GM23338 (cell line): ENCODE measurements at regions not wholly inside any gene's neighbourhood (a gene's known extent, or its start where the extent isn't known, plus 50 kb on each side); places are given as distances from the start of the nearest gene placed in this dataset.
"Not testable (repeated sequence)": the region's sequence is repeated elsewhere in the genome, so short reads cannot be mapped to it uniquely, and the experiment has no call there.

Experiments
- ATAC-seq: fragments of 200-7000 bp; cut with Tn5 transposase; 3 replicates; pipeline ENCODE4 v1.9.1; 2020
- DNase-seq: peaks from one replicate; pipeline ENCODE4 v3.0.0-alpha.2; 2015; ENCODE audit warnings: low spot score
- H2AFZ ChIP-seq: fragments of 200-600 bp; sonication (generic); 2 replicates; pipeline ENCODE4 v1.8.0; 2016; ENCODE audit warnings: antibody characterized with exemption, mild to moderate bottlenecking, moderate library complexity
- H3F3A ChIP-seq: fragments of 200-600 bp; sonication (generic); replicated peaks from 2 replicates; pipeline ENCODE4 v1.8.0; 2017; ENCODE audit warnings: antibody characterized with exemption, mixed run types, low read depth
- H3K27ac ChIP-seq: fragments of 200-600 bp; sonication (generic); 2 replicates; pipeline ENCODE4 v1.6.1; 2016; ENCODE audit warnings: low read depth
- H3K27me3 ChIP-seq: fragments of 200-600 bp; sonication (generic); 2 replicates; pipeline ENCODE4 v1.8.0; 2016; ENCODE audit warnings: mild to moderate bottlenecking, mixed run types, moderate library complexity; ENCODE audit not compliant: insufficient read depth
- H3K36me3 ChIP-seq: fragments of 200-600 bp; sonication (generic); 2 replicates; pipeline ENCODE4 v1.8.0; 2016; ENCODE audit warnings: mild to moderate bottlenecking; ENCODE audit not compliant: insufficient read depth
- H3K4me1 ChIP-seq: fragments of 200-600 bp; sonication (generic); 2 replicates; pipeline ENCODE4 v1.8.0; 2016; ENCODE audit warnings: mild to moderate bottlenecking, moderate library complexity; ENCODE audit not compliant: insufficient read depth
- H3K4me2 ChIP-seq: fragments of 200-600 bp; sonication (generic); 2 replicates; pipeline ENCODE4 v1.7.1; 2017; ENCODE audit warnings: mixed run types
- H3K4me3 ChIP-seq: fragments of 200-600 bp; sonication (generic); 2 replicates; pipeline ENCODE4 v1.6.1; 2016; ENCODE audit warnings: mixed run types
- H3K79me2 ChIP-seq: fragments of 200-600 bp; sonication (generic); replicated peaks from 2 replicates; pipeline ENCODE4 v1.8.0; 2017; ENCODE audit warnings: mild to moderate bottlenecking; ENCODE audit not compliant: insufficient read depth
- H3K9me2 ChIP-seq: fragments of 200-600 bp; sonication (generic); 2 replicates; pipeline ENCODE4 v1.8.0; 2017; ENCODE audit not compliant: insufficient read depth
- H4K20me1 ChIP-seq: fragments of 200-600 bp; sonication (generic); replicated peaks from 2 replicates; pipeline ENCODE4 v1.8.0; 2017; ENCODE audit warnings: mild to moderate bottlenecking; ENCODE audit not compliant: insufficient read depth
- H3K27ac Mint-ChIP-seq: 2 replicates; pipeline ENCODE4 v1.8.0; 2020; ENCODE audit warnings: inconsistent platforms, mild to moderate bottlenecking, moderate library complexity, mixed read lengths
- H3K27me3 Mint-ChIP-seq: 3 replicates; pipeline ENCODE4 v1.8.0; 2022; ENCODE audit warnings: low read depth, mild to moderate bottlenecking, moderate library complexity, mixed read lengths, inconsistent platforms; ENCODE audit not compliant: insufficient read depth, poor library complexity
- H3K36me3 Mint-ChIP-seq: 3 replicates; pipeline ENCODE4 v1.8.0; 2021; ENCODE audit warnings: low read depth, mild to moderate bottlenecking, inconsistent platforms, moderate library complexity, mixed read lengths
- H3K4me1 Mint-ChIP-seq: 3 replicates; pipeline ENCODE4 v1.8.0; 2020; ENCODE audit warnings: mild to moderate bottlenecking, inconsistent platforms, mixed read lengths
- H3K4me3 Mint-ChIP-seq: 3 replicates; pipeline ENCODE4 v1.8.0; 2021; ENCODE audit warnings: moderate library complexity, mild to moderate bottlenecking, inconsistent platforms, mixed read lengths
- H3K9me3 Mint-ChIP-seq: 3 replicates; pipeline ENCODE4 v1.8.0; 2020; ENCODE audit warnings: moderate library complexity, mild to moderate bottlenecking, inconsistent platforms, mixed read lengths
- CREB1 ChIP-seq: fragments of 250-450 bp; sonication (Bioruptor Pico); IDR thresholded peaks from 2 replicates; pipeline ENCODE4 v1.5.0; 2020; ENCODE audit warnings: low read depth, mild to moderate bottlenecking, moderate library complexity
- EZH2phosphoT487 ChIP-seq: fragments of 200-600 bp; sonication (generic); IDR thresholded peaks from one replicate; pipeline ENCODE4 v1.8.1; 2018; ENCODE audit warnings: antibody characterized with exemption; ENCODE audit not compliant: unreplicated experiment
- NANOG ChIP-seq: IDR thresholded peaks from 2 replicates; pipeline ENCODE4 v1.6.1; 2016; ENCODE audit warnings: antibody characterized with exemption, borderline replicate concordance
- POLR2AphosphoS5 ChIP-seq: IDR thresholded peaks from 2 replicates; pipeline ENCODE4 v1.6.1; 2016; ENCODE audit warnings: antibody characterized with exemption, low read depth
- ZNF114 ChIP-seq: fragments of 250-450 bp; sonication (Bioruptor Pico); IDR thresholded peaks from 2 replicates; pipeline ENCODE4 v1.5.0; 2020; ENCODE audit warnings: mild to moderate bottlenecking, moderate library complexity
- TF ChIP-seq, protein P1 (sequence below): fragments of 250-450 bp; sonication (Bioruptor Pico); IDR thresholded peaks from 2 replicates; pipeline ENCODE4 v1.5.0; 2020; ENCODE audit warnings: mild to moderate bottlenecking, moderate library complexity

DNA sequence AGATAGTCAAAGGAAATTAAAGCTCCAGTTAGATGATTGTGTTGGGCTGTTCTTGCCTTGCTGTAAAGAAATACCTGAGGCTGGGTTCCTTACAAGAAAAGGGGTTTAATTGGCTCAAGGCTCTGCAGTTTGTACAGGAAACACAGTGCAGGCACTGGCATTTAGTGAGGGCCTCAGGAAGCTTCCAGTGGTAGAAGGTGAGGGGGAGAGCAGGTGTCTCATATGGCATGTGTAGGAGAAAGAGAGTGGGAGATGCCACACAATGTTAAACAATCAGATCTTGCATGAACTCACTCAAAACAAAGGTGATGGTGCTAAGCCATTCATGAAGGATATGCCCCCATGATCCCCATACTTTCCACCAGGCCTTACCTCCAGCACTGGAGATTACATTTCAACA is 493.5 kb upstream of the IMPG1 start (continued):
- TF ChIP-seq, protein P1, sequence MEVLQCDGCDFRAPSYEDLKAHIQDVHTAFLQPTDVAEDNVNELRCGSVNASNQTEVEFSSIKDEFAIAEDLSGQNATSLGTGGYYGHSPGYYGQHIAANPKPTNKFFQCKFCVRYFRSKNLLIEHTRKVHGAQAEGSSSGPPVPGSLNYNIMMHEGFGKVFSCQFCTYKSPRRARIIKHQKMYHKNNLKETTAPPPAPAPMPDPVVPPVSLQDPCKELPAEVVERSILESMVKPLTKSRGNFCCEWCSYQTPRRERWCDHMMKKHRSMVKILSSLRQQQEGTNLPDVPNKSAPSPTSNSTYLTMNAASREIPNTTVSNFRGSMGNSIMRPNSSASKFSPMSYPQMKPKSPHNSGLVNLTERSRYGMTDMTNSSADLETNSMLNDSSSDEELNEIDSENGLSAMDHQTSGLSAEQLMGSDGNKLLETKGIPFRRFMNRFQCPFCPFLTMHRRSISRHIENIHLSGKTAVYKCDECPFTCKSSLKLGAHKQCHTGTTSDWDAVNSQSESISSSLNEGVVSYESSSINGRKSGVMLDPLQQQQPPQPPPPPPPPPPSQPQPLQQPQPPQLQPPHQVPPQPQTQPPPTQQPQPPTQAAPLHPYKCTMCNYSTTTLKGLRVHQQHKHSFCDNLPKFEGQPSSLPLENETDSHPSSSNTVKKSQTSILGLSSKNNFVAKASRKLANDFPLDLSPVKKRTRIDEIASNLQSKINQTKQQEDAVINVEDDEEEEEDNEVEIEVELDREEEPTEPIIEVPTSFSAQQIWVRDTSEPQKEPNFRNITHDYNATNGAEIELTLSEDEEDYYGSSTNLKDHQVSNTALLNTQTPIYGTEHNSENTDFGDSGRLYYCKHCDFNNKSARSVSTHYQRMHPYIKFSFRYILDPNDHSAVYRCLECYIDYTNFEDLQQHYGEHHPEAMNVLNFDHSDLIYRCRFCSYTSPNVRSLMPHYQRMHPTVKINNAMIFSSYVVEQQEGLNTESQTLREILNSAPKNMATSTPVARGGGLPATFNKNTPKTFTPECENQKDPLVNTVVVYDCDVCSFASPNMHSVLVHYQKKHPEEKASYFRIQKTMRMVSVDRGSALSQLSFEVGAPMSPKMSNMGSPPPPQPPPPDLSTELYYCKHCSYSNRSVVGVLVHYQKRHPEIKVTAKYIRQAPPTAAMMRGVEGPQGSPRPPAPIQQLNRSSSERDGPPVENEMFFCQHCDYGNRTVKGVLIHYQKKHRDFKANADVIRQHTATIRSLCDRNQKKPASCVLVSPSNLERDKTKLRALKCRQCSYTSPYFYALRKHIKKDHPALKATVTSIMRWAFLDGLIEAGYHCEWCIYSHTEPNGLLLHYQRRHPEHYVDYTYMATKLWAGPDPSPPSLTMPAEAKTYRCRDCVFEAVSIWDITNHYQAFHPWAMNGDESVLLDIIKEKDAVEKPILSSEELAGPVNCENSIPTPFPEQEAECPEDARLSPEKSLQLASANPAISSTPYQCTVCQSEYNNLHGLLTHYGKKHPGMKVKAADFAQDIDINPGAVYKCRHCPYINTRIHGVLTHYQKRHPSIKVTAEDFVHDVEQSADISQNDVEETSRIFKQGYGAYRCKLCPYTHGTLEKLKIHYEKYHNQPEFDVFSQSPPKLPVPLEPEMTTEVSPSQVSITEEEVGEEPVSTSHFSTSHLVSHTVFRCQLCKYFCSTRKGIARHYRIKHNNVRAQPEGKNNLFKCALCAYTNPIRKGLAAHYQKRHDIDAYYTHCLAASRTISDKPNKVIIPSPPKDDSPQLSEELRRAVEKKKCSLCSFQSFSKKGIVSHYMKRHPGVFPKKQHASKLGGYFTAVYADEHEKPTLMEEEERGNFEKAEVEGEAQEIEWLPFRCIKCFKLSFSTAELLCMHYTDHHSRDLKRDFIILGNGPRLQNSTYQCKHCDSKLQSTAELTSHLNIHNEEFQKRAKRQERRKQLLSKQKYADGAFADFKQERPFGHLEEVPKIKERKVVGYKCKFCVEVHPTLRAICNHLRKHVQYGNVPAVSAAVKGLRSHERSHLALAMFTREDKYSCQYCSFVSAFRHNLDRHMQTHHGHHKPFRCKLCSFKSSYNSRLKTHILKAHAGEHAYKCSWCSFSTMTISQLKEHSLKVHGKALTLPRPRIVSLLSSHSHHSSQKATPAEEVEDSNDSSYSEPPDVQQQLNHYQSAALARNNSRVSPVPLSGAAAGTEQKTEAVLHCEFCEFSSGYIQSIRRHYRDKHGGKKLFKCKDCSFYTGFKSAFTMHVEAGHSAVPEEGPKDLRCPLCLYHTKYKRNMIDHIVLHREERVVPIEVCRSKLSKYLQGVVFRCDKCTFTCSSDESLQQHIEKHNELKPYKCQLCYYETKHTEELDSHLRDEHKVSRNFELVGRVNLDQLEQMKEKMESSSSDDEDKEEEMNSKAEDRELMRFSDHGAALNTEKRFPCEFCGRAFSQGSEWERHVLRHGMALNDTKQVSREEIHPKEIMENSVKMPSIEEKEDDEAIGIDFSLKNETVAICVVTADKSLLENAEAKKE = no peak
- TF ChIP-seq CREB1 (CRISPR knock-in tag) (no peak), EZH2phosphoT487 (no peak)

DNA sequence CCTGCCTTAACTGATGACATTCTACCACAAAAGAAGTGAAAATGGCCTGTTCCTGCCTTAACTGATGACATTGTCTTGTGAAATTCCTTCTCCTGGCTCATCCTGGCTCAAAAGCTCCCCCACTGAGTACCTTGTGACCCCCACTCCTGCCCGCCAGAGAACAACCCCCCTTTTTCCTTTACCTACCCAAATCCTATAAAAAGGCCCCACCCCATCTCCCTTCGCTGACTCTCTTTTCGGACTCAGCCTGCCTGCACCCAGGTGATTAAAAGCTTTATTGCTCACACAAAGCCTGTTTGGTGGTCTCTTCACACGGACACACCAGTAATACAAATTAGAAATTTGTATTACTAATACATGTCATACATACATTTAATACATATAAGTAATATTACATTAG is 489.9 kb upstream of the IMPG1 start:
- not testable (repeated sequence) for DNase-seq, H3K9me2 ChIP-seq, H2AFZ ChIP-seq, H4K20me1 ChIP-seq, H3K36me3 ChIP-seq, H3K27me3 ChIP-seq, H3F3A ChIP-seq
- TF ChIP-seq POLR2AphosphoS5 (peak; percentile 47; the same call in 1 of the 2 replicates), ZNF114 (peak; percentile 98), NANOG (peak; percentile 56)
- Histone ChIP-seq H3K4me3 (peak overlapping the region; percentile 54), H3K79me2 (peaks cover 49% of the 10 kb centered on the region), H3K27ac (peak overlapping the region; percentile 100), H3K4me1 (peaks cover 40% of the 10 kb centered on the region), H3K4me2 (peak overlapping the region; percentile 71)
- Mint-ChIP-seq H3K9me3 (peaks cover 19% of the 10 kb centered on the region), H3K4me1 (peaks cover 44% of the 10 kb centered on the region), H3K27ac (peak overlapping the region; percentile 99), H3K27me3 (peaks cover 16% of the 10 kb centered on the region), H3K4me3 (peak overlapping the region; percentile 77), H3K36me3 (peaks cover 49% of the 10 kb centered on the region)
- ATAC-seq = peak; percentile 23; the same call in 2 of the 3 replicates
